ENCODE measurements at regions not wholly inside any gene's neighbourhood (a gene's known extent, or its start where the extent isn't known, plus 50 kb on each side); places are given as distances from the start of the nearest gene placed in this dataset.

- no peak overlapping the region for H2BK12ac ChIP-seq (ENCODE audit: low read length in 2 of 2)
- no peak overlapping the region for H3K23ac ChIP-seq (ENCODE audit: low read length in 2 of 2)
- H3K36me3 ChIP-seq (ENCODE audit: control insufficient read depth in 1 of 2, insufficient read depth in 2 of 2, low read depth in 1 of 2, low read length in 2 of 2): no peaks in the 10 kb centered on the region
- no peak overlapping the region for H3K27ac ChIP-seq (ENCODE audit: low read length, poor library complexity, severe bottlenecking)
- 76% methylated on average over 2 of the region's 3 CpGs for WGBS
- no peak overlapping the region for H4K8ac ChIP-seq (ENCODE audit: low read length)
- H3K4me2 ChIP-seq (ENCODE audit: low read length, poor library complexity, severe bottlenecking): no peak overlapping the region
- H3K4me3 ChIP-seq (ENCODE audit: insufficient read depth in 1 of 2, low read depth in 1 of 2, low read length in 2 of 2): no peak overlapping the region
- no peaks in the 10 kb centered on the region for H3K79me1 ChIP-seq (replicated peaks; ENCODE audit: low read length, poor library complexity, severe bottlenecking)
- H2AK5ac ChIP-seq (ENCODE audit: low read length, severe bottlenecking): no peak overlapping the region
- H2BK15ac ChIP-seq (ENCODE audit: low read depth, poor library complexity, severe bottlenecking): no peak overlapping the region
- no peak overlapping the region for H3K9ac ChIP-seq (ENCODE audit: low read length)
- no peak overlapping the region for H2BK5ac ChIP-seq (ENCODE audit: low read depth, low read length, poor library complexity, severe bottlenecking)
- H3K27me3 ChIP-seq (ENCODE audit: control insufficient read depth in 1 of 2, insufficient read depth in 1 of 2, low read length in 2 of 2): no peaks in the 10 kb centered on the region
- no peaks in the 10 kb centered on the region for H3K9me3 ChIP-seq (ENCODE audit: control insufficient read depth, low read length)
- no peak overlapping the region for H3K18ac ChIP-seq (ENCODE audit: low read depth in 1 of 2, low read length in 2 of 2)
- no peak overlapping the region for H3K14ac ChIP-seq (ENCODE audit: low read length in 2 of 2)
- no peak for DNase-seq
- no peak overlapping the region for H3K4ac ChIP-seq (ENCODE audit: low read depth in 1 of 2, low read length in 2 of 2)
- no peak overlapping the region for H2BK120ac ChIP-seq (ENCODE audit: low read depth, low read length)
- no peak overlapping the region for H2AFZ ChIP-seq (ENCODE audit: low read depth, low read length)
- peaks cover 13% of the 10 kb centered on the region for H3K4me1 ChIP-seq (ENCODE audit: control insufficient read depth, insufficient read depth, low read depth, low read length)
- no peak overlapping the region for H4K91ac ChIP-seq (ENCODE audit: low read length)
Measured at GRCh38 chr18:22604986-22605421, 187.3 kb upstream of the CTAGE1 start.

- H3K27ac ChIP-seq (ENCODE audit: low read length, poor library complexity, severe bottlenecking): no peak overlapping the region
- no peak for DNase-seq
- H3K4me3 ChIP-seq (ENCODE audit: insufficient read depth in 1 of 2, low read depth in 1 of 2, low read length in 2 of 2): no peak overlapping the region
- no peak overlapping the region for H3K4ac ChIP-seq (ENCODE audit: low read depth in 1 of 2, low read length in 2 of 2)
- no peak overlapping the region for H2BK5ac ChIP-seq (ENCODE audit: low read depth, low read length, poor library complexity, severe bottlenecking)
- no peak overlapping the region for H2BK15ac ChIP-seq (ENCODE audit: low read depth, poor library complexity, severe bottlenecking)
- WGBS: 63% methylated on average over 3 of the region's 4 CpGs
- no peak overlapping the region for H4K91ac ChIP-seq (ENCODE audit: low read length)
- H2BK120ac ChIP-seq (ENCODE audit: low read depth, low read length): no peak overlapping the region
- H2AFZ ChIP-seq (ENCODE audit: low read depth, low read length): no peak overlapping the region
- no peak overlapping the region for H3K9ac ChIP-seq (ENCODE audit: low read length)
- H3K4me2 ChIP-seq (ENCODE audit: low read length, poor library complexity, severe bottlenecking): no peak overlapping the region
- no peak overlapping the region for H3K18ac ChIP-seq (ENCODE audit: low read depth in 1 of 2, low read length in 2 of 2)
- H3K79me1 ChIP-seq (replicated peaks; ENCODE audit: low read length, poor library complexity, severe bottlenecking): no peaks in the 10 kb centered on the region
- H3K14ac ChIP-seq (ENCODE audit: low read length in 2 of 2): no peak overlapping the region
- no peaks in the 10 kb centered on the region for H3K9me3 ChIP-seq (ENCODE audit: control insufficient read depth, low read length)
- no peak overlapping the region for H3K23ac ChIP-seq (ENCODE audit: low read length in 2 of 2)
- H3K4me1 ChIP-seq (ENCODE audit: control insufficient read depth, insufficient read depth, low read depth, low read length): peaks cover 13% of the 10 kb centered on the region
- H3K36me3 ChIP-seq (ENCODE audit: control insufficient read depth in 1 of 2, insufficient read depth in 2 of 2, low read depth in 1 of 2, low read length in 2 of 2): no peaks in the 10 kb centered on the region
- H2BK12ac ChIP-seq (ENCODE audit: low read length in 2 of 2): no peak overlapping the region
- H4K8ac ChIP-seq (ENCODE audit: low read length): no peak overlapping the region
- no peaks in the 10 kb centered on the region for H3K27me3 ChIP-seq (ENCODE audit: control insufficient read depth in 1 of 2, insufficient read depth in 1 of 2, low read length in 2 of 2)
- no peak overlapping the region for H2AK5ac ChIP-seq (ENCODE audit: low read length, severe bottlenecking)
Measured at GRCh38 chr18:22605736-22606135, 188.0 kb upstream of the CTAGE1 start.

- Histone ChIP-seq H3K27ac (ENCODE audit: low read length, poor library complexity, severe bottlenecking) (peak overlapping the region; percentile 4), H2BK120ac (ENCODE audit: low read depth, low read length) (no peak overlapping the region), H2BK15ac (ENCODE audit: low read depth, poor library complexity, severe bottlenecking) (no peak overlapping the region), H2AFZ (ENCODE audit: low read depth, low read length) (no peak overlapping the region), H3K27me3 (ENCODE audit: control insufficient read depth in 1 of 2, insufficient read depth in 1 of 2, low read length in 2 of 2) (no peaks in the 10 kb centered on the region), H2AK5ac (ENCODE audit: low read length, severe bottlenecking) (no peak overlapping the region), H3K79me1 (replicated peaks; ENCODE audit: low read length, poor library complexity, severe bottlenecking) (no peaks in the 10 kb centered on the region), H3K9me3 (ENCODE audit: control insufficient read depth, low read length) (no peaks in the 10 kb centered on the region), H2BK12ac (ENCODE audit: low read length in 2 of 2) (no peak overlapping the region), H4K8ac (ENCODE audit: low read length) (no peak overlapping the region), H3K4ac (ENCODE audit: low read depth in 1 of 2, low read length in 2 of 2) (no peak overlapping the region), H3K4me1 (ENCODE audit: control insufficient read depth, insufficient read depth, low read depth, low read length) (peaks cover 13% of the 10 kb centered on the region), H2BK5ac (ENCODE audit: low read depth, low read length, poor library complexity, severe bottlenecking) (no peak overlapping the region), H3K14ac (ENCODE audit: low read length in 2 of 2) (no peak overlapping the region), H3K4me3 (ENCODE audit: insufficient read depth in 1 of 2, low read depth in 1 of 2, low read length in 2 of 2) (no peak overlapping the region), H3K18ac (ENCODE audit: low read depth in 1 of 2, low read length in 2 of 2) (no peak overlapping the region), H3K4me2 (ENCODE audit: low read length, poor library complexity, severe bottlenecking) (no peak overlapping the region), H3K23ac (ENCODE audit: low read length in 2 of 2) (no peak overlapping the region), H3K9ac (ENCODE audit: low read length) (no peak overlapping the region), H3K36me3 (ENCODE audit: control insufficient read depth in 1 of 2, insufficient read depth in 2 of 2, low read depth in 1 of 2, low read length in 2 of 2) (no peaks in the 10 kb centered on the region), H4K91ac (ENCODE audit: low read length) (no peak overlapping the region)
- 75% methylated on average over 6 of the region's 7 CpGs for WGBS
- DNase-seq: peak; percentile 21
Measured at GRCh38 chr18:22606563-22607283, 189.0 kb upstream of the CTAGE1 start.

GRCh38 chr18:22607284-22607635 is 189.5 kb upstream of the CTAGE1 start:
- Histone ChIP-seq H3K4me1 (ENCODE audit: control insufficient read depth, insufficient read depth, low read depth, low read length) (peaks cover 13% of the 10 kb centered on the region), H3K79me1 (replicated peaks; ENCODE audit: low read length, poor library complexity, severe bottlenecking) (no peaks in the 10 kb centered on the region), H4K8ac (ENCODE audit: low read length) (no peak overlapping the region), H2BK15ac (ENCODE audit: low read depth, poor library complexity, severe bottlenecking) (no peak overlapping the region), H3K14ac (ENCODE audit: low read length in 2 of 2) (no peak overlapping the region), H2BK120ac (ENCODE audit: low read depth, low read length) (no peak overlapping the region), H3K4me3 (ENCODE audit: insufficient read depth in 1 of 2, low read depth in 1 of 2, low read length in 2 of 2) (no peak overlapping the region), H3K4ac (ENCODE audit: low read depth in 1 of 2, low read length in 2 of 2) (no peak overlapping the region), H3K23ac (ENCODE audit: low read length in 2 of 2) (no peak overlapping the region), H3K18ac (ENCODE audit: low read depth in 1 of 2, low read length in 2 of 2) (no peak overlapping the region), H2AFZ (ENCODE audit: low read depth, low read length) (no peak overlapping the region), H3K36me3 (ENCODE audit: control insufficient read depth in 1 of 2, insufficient read depth in 2 of 2, low read depth in 1 of 2, low read length in 2 of 2) (no peaks in the 10 kb centered on the region), H3K4me2 (ENCODE audit: low read length, poor library complexity, severe bottlenecking) (no peak overlapping the region), H3K27me3 (ENCODE audit: control insufficient read depth in 1 of 2, insufficient read depth in 1 of 2, low read length in 2 of 2) (no peaks in the 10 kb centered on the region), H3K27ac (ENCODE audit: low read length, poor library complexity, severe bottlenecking) (no peak overlapping the region), H4K91ac (ENCODE audit: low read length) (no peak overlapping the region), H3K9ac (ENCODE audit: low read length) (no peak overlapping the region), H3K9me3 (ENCODE audit: control insufficient read depth, low read length) (no peaks in the 10 kb centered on the region), H2AK5ac (ENCODE audit: low read length, severe bottlenecking) (peak overlapping the region; percentile 33), H2BK12ac (ENCODE audit: low read length in 2 of 2) (no peak overlapping the region), H2BK5ac (ENCODE audit: low read depth, low read length, poor library complexity, severe bottlenecking) (no peak overlapping the region)
- DNase-seq: no peak
- WGBS: 87% methylated on average over 6 of the region's 6 CpGs

Measured in mesenchymal stem cell (in vitro differentiated cells and primary cell).